HG02973 (cell line): ENCODE measurements at regions not wholly inside any gene's neighbourhood (a gene's known extent, or its start where the extent isn't known, plus 50 kb on each side); places are given as distances from the start of the nearest gene placed in this dataset.
"Not testable (repeated sequence)": the region's sequence is repeated elsewhere in the genome, so short reads cannot be mapped to it uniquely, and the experiment has no call there.

Experiments
- ATAC-seq: cut with Tn5 transposase; IDR thresholded peaks from one replicate; pipeline ENCODE4 v1.9.1; 2021; ENCODE audit warnings: moderate library complexity; ENCODE audit not compliant: unreplicated experiment

GRCh38 chr22:48423481-48423911 is 1404.2 kb downstream of the BRD1 start:
- ATAC-seq, result no peak

- ATAC-seq, result no peak
Measured at GRCh38 chr22:48422900-48423480, 1404.7 kb downstream of the BRD1 start.

- ATAC-seq, result no peak
Measured at GRCh38 chr22:48418831-48419230, 1408.8 kb downstream of the BRD1 start.

GRCh38 chr22:48417225-48418070 is 1410.2 kb downstream of the BRD1 start:
- no peak for ATAC-seq

GRCh38 chr22:48416396-48417224 is 1411.1 kb downstream of the BRD1 start:
- no peak for ATAC-seq

GRCh38 chr22:48415520-48415919 is 1412.2 kb downstream of the BRD1 start:
- ATAC-seq, result no peak

- no peak for ATAC-seq
Measured at GRCh38 chr22:48414651-48415050, 1413.0 kb downstream of the BRD1 start.

- not testable (repeated sequence) for ATAC-seq
Measured at GRCh38 chr22:48412931-48413330, 1414.7 kb downstream of the BRD1 start.

GRCh38 chr22:48410536-48410935 is 1417.1 kb downstream of the BRD1 start:
- ATAC-seq, result no peak

- ATAC-seq, result no peak
Measured at GRCh38 chr22:48407256-48407955, 1420.3 kb downstream of the BRD1 start.

- no peak for ATAC-seq
Measured at GRCh38 chr22:48406161-48406560, 1421.5 kb downstream of the BRD1 start.

GRCh38 chr22:48405741-48406140 is 1421.9 kb downstream of the BRD1 start:
- no peak for ATAC-seq

- no peak for ATAC-seq
Measured at GRCh38 chr22:48404801-48405447, 1422.7 kb downstream of the BRD1 start.

GRCh38 chr22:48403521-48404403 is 1423.9 kb downstream of the BRD1 start:
- no peak for ATAC-seq

GRCh38 chr22:48402591-48403031 is 1425.1 kb downstream of the BRD1 start:
- ATAC-seq, result no peak

GRCh38 chr22:48401523-48401922 is 1426.2 kb downstream of the BRD1 start:
- ATAC-seq, result not testable (repeated sequence)

- no peak for ATAC-seq
Measured at GRCh38 chr22:48398181-48398905, 1429.3 kb downstream of the BRD1 start.

GRCh38 chr22:48397531-48398180 is 1430.0 kb downstream of the BRD1 start:
- ATAC-seq, result no peak
